ENCODE measurements at regions not wholly inside any gene's neighbourhood (a gene's known extent, or its start where the extent isn't known, plus 50 kb on each side); places are given as distances from the start of the nearest gene placed in this dataset.

GRCh38 chr11:133724116-133724515 lies 121.2 kb downstream of the SPATA19 start:
- Histone ChIP-seq H3K27ac (ENCODE audit: extremely low read length, insufficient read depth, low read length) (no peak overlapping the region), H3K36me3 (replicated peaks in 1 of 2; ENCODE audit: control insufficient read depth in 1 of 2, insufficient read depth in 2 of 2, low read length in 2 of 2) (no peaks in the 10 kb centered on the region), H3K9ac (ENCODE audit: insufficient read depth, low read depth, low read length) (no peak overlapping the region), H3K27me3 (ENCODE audit: control insufficient read depth in 1 of 2, insufficient read depth in 2 of 2, low read length in 2 of 2) (peaks cover 0 to 9% of the 10 kb centered on the region in 2 experiments; a peak in 2 of 5 replicates), H4K20me1 (ENCODE audit: insufficient read depth, low read length) (no peaks in the 10 kb centered on the region), H3K9me3 (ENCODE audit: low read length) (no peaks in the 10 kb centered on the region), H3K4me3 (replicated peaks in 1 of 3; ENCODE audit: insufficient read depth in 1 of 3, low read depth in 2 of 3, low read length in 3 of 3) (no peak overlapping the region), H3K4me1 (ENCODE audit: insufficient read depth, low read length) (no peaks in the 10 kb centered on the region), H3K4me2 (ENCODE audit: low read depth, low read length) (no peak overlapping the region), H3K79me2 (ENCODE audit: insufficient read depth, low read length) (no peaks in the 10 kb centered on the region), H2AFZ (ENCODE audit: low read length) (no peak overlapping the region)
- BruUV-seq (replicated peaks): no TSS peak
- 15% methylated on average over 7 of the region's 7 CpGs for WGBS (ENCODE audit: low lambda C conversion rate)
- TF ChIP-seq HNRNPLL (IDR thresholded peaks at IDR 0.05; ENCODE audit: low read depth, low read length, poor library complexity, severe bottlenecking) (no peak), ISL2 (CRISPR knock-in tag; IDR thresholded peaks at IDR 0.05) (no peak), ZNF3 (CRISPR knock-in tag; IDR thresholded peaks at IDR 0.05) (no peak), ZNF230 (CRISPR knock-in tag; IDR thresholded peaks at IDR 0.05) (no peak)
- POLR2A ChIA-PET: no interaction called here
- in situ Hi-C loops (cut with HindIII; ENCODE audit: extremely low pct_ligation_motif_present, low pct_unique_long_range_greater_than_20kb): no loop called here
- intact Hi-C loops (cut with micrococcal nuclease; ENCODE audit: unreplicated experiment): no loop called here
- ATAC-seq: no peak
- DNase-seq (ENCODE audit: low spot score): no peak
- no peak for FAIRE-seq
- CTCF ChIA-PET (ENCODE audit: low intra/inter-chr PET ratio, low total read pairs): no interaction called here

- Histone ChIP-seq H2AFZ (ENCODE audit: low read length) (no peak overlapping the region), H3K4me2 (ENCODE audit: low read depth, low read length) (no peak overlapping the region), H3K36me3 (replicated peaks in 1 of 2; ENCODE audit: control insufficient read depth in 1 of 2, insufficient read depth in 2 of 2, low read length in 2 of 2) (no peaks in the 10 kb centered on the region), H3K4me3 (replicated peaks in 1 of 3; ENCODE audit: insufficient read depth in 1 of 3, low read depth in 2 of 3, low read length in 3 of 3) (no peak overlapping the region), H3K27ac (ENCODE audit: extremely low read length, insufficient read depth, low read length) (no peak overlapping the region), H3K9ac (ENCODE audit: insufficient read depth, low read depth, low read length) (no peak overlapping the region), H4K20me1 (ENCODE audit: insufficient read depth, low read length) (no peaks in the 10 kb centered on the region), H3K9me3 (ENCODE audit: low read length) (no peaks in the 10 kb centered on the region), H3K79me2 (ENCODE audit: insufficient read depth, low read length) (no peaks in the 10 kb centered on the region), H3K4me1 (ENCODE audit: insufficient read depth, low read length) (no peaks in the 10 kb centered on the region), H3K27me3 (ENCODE audit: control insufficient read depth in 1 of 2, insufficient read depth in 2 of 2, low read length in 2 of 2) (peaks cover 0 to 13% of the 10 kb centered on the region in 2 experiments; a peak in 2 of 5 replicates)
- CTCF ChIA-PET (ENCODE audit: low intra/inter-chr PET ratio, low total read pairs): no interaction called here
- intact Hi-C loops (cut with micrococcal nuclease; ENCODE audit: unreplicated experiment) (no loop called here), in situ Hi-C loops (cut with HindIII; ENCODE audit: extremely low pct_ligation_motif_present, low pct_unique_long_range_greater_than_20kb) (no loop called here)
- no peak for ATAC-seq
- FAIRE-seq: no peak
- 0% methylated on average over 1 of the region's 1 CpG for WGBS (ENCODE audit: low lambda C conversion rate)
- no peak for DNase-seq (ENCODE audit: low spot score)
- BruUV-seq (replicated peaks): no TSS peak
- POLR2A ChIA-PET: no interaction called here
- no peak for TF ChIP-seq GLMP (CRISPR knock-in tag; IDR thresholded peaks at IDR 0.05; ENCODE audit: borderline replicate concordance)
- no peak for TF ChIP-seq ZSCAN21 (CRISPR knock-in tag; IDR thresholded peaks at IDR 0.05; ENCODE audit: borderline replicate concordance)
- no peak for TF ChIP-seq NR2F1 (CRISPR knock-in tag; IDR thresholded peaks at IDR 0.05)
- TF ChIP-seq MXI1 (IDR thresholded peaks at IDR 0.05; ENCODE audit: borderline replicate concordance, low read depth, low read length): no peak
- no peak for TF ChIP-seq ZNF607 (CRISPR knock-in tag; IDR thresholded peaks at IDR 0.05; ENCODE audit: borderline replicate concordance)
- no peak for TF ChIP-seq ZNF512 (CRISPR knock-in tag; IDR thresholded peaks at IDR 0.05)
- no peak for TF ChIP-seq ZNF720 (CRISPR knock-in tag; IDR thresholded peaks at IDR 0.05)
- TF ChIP-seq IRX3 (CRISPR knock-in tag; IDR thresholded peaks at IDR 0.05; ENCODE audit: borderline replicate concordance, low read depth): no peak
- TF ChIP-seq BRD4 (CRISPR knock-in tag; IDR thresholded peaks at IDR 0.05): no peak
- TF ChIP-seq KDM2A (CRISPR knock-in tag; IDR thresholded peaks at IDR 0.05; ENCODE audit: borderline replicate concordance, low read depth): no peak
- no peak for TF ChIP-seq TARDBP (CRISPR knock-in tag; IDR thresholded peaks at IDR 0.05)
- TF ChIP-seq ZNF207 (IDR thresholded peaks at IDR 0.05; ENCODE audit: borderline replicate concordance): no peak
- TF ChIP-seq BORCS8-MEF2B (CRISPR knock-in tag; IDR thresholded peaks at IDR 0.05): no peak
- TF ChIP-seq TOE1 (CRISPR knock-in tag; IDR thresholded peaks at IDR 0.05): no peak
Observed at GRCh38 chr11:133723056-133723455, 122.3 kb downstream of the SPATA19 start.
